B cell (primary cell): ENCODE measurements at regions not wholly inside any gene's neighbourhood (a gene's known extent, or its start where the extent isn't known, plus 50 kb on each side); places are given as distances from the start of the nearest gene placed in this dataset.

Experiments used
- EZH2 ChIP-seq: IDR thresholded peaks from 2 replicates; pipeline ENCODE4 v1.6.1; 2012; ENCODE audit warnings: borderline replicate concordance, low read depth, mild to moderate bottlenecking, moderate library complexity, low read length; ENCODE audit not compliant: insufficient read depth, poor library complexity, severe bottlenecking
- TF ChIP-seq, protein P1 (sequence below): fragments of 200-600 bp; IDR thresholded peaks from one replicate; pipeline ENCODE4 v1.8.0; 2022; ENCODE audit warnings: antibody characterized with exemption, mild to moderate bottlenecking

DNA sequence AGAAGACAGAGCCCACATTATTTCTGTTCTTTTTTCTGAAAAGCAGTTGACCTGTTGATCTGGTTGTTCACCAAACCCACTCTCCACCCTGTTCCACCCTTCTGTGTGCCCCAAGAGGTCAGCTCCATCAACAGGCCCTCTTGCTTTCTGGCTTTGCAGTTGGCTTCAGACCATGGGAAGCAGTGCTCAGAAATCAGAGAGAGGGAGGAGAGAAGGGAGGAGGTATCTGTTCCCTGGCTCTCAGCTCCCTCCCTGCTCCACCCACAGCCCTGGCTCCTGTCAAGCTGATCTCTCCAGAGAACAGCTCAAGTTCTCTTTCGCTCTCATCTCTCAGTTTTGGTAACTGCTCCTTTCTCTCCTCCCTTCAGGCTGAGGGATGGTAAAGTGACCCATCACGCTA is 144.2 kb upstream of the RAI14 start:
- TF ChIP-seq, protein P1, sequence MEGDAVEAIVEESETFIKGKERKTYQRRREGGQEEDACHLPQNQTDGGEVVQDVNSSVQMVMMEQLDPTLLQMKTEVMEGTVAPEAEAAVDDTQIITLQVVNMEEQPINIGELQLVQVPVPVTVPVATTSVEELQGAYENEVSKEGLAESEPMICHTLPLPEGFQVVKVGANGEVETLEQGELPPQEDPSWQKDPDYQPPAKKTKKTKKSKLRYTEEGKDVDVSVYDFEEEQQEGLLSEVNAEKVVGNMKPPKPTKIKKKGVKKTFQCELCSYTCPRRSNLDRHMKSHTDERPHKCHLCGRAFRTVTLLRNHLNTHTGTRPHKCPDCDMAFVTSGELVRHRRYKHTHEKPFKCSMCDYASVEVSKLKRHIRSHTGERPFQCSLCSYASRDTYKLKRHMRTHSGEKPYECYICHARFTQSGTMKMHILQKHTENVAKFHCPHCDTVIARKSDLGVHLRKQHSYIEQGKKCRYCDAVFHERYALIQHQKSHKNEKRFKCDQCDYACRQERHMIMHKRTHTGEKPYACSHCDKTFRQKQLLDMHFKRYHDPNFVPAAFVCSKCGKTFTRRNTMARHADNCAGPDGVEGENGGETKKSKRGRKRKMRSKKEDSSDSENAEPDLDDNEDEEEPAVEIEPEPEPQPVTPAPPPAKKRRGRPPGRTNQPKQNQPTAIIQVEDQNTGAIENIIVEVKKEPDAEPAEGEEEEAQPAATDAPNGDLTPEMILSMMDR = no peak
- TF ChIP-seq EZH2 = no peak
